ENCODE measurements at regions not wholly inside any gene's neighbourhood (a gene's known extent, or its start where the extent isn't known, plus 50 kb on each side); places are given as distances from the start of the nearest gene placed in this dataset.

DNA sequence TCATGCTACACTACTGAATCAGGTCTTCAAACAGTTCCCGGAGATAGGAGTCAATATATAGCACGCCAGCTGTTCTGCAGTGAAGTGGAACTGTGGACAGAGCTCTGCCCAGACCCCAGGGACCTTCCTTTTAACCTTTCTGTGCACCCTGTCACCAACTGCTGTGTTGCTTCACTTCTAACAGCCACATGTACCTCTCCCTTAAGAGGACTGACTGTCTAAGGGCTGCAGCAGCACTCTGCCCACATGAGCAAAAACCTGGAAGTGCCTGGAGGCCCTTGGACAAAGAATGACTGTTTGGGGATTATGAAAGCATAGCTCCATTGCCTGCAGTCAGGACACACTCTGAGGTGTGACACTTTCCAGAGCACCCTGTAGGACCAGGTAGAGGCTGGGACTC, 88.3 kb upstream of the CTNNB1 start (continued):
- TF ChIP-seq, protein P1, sequence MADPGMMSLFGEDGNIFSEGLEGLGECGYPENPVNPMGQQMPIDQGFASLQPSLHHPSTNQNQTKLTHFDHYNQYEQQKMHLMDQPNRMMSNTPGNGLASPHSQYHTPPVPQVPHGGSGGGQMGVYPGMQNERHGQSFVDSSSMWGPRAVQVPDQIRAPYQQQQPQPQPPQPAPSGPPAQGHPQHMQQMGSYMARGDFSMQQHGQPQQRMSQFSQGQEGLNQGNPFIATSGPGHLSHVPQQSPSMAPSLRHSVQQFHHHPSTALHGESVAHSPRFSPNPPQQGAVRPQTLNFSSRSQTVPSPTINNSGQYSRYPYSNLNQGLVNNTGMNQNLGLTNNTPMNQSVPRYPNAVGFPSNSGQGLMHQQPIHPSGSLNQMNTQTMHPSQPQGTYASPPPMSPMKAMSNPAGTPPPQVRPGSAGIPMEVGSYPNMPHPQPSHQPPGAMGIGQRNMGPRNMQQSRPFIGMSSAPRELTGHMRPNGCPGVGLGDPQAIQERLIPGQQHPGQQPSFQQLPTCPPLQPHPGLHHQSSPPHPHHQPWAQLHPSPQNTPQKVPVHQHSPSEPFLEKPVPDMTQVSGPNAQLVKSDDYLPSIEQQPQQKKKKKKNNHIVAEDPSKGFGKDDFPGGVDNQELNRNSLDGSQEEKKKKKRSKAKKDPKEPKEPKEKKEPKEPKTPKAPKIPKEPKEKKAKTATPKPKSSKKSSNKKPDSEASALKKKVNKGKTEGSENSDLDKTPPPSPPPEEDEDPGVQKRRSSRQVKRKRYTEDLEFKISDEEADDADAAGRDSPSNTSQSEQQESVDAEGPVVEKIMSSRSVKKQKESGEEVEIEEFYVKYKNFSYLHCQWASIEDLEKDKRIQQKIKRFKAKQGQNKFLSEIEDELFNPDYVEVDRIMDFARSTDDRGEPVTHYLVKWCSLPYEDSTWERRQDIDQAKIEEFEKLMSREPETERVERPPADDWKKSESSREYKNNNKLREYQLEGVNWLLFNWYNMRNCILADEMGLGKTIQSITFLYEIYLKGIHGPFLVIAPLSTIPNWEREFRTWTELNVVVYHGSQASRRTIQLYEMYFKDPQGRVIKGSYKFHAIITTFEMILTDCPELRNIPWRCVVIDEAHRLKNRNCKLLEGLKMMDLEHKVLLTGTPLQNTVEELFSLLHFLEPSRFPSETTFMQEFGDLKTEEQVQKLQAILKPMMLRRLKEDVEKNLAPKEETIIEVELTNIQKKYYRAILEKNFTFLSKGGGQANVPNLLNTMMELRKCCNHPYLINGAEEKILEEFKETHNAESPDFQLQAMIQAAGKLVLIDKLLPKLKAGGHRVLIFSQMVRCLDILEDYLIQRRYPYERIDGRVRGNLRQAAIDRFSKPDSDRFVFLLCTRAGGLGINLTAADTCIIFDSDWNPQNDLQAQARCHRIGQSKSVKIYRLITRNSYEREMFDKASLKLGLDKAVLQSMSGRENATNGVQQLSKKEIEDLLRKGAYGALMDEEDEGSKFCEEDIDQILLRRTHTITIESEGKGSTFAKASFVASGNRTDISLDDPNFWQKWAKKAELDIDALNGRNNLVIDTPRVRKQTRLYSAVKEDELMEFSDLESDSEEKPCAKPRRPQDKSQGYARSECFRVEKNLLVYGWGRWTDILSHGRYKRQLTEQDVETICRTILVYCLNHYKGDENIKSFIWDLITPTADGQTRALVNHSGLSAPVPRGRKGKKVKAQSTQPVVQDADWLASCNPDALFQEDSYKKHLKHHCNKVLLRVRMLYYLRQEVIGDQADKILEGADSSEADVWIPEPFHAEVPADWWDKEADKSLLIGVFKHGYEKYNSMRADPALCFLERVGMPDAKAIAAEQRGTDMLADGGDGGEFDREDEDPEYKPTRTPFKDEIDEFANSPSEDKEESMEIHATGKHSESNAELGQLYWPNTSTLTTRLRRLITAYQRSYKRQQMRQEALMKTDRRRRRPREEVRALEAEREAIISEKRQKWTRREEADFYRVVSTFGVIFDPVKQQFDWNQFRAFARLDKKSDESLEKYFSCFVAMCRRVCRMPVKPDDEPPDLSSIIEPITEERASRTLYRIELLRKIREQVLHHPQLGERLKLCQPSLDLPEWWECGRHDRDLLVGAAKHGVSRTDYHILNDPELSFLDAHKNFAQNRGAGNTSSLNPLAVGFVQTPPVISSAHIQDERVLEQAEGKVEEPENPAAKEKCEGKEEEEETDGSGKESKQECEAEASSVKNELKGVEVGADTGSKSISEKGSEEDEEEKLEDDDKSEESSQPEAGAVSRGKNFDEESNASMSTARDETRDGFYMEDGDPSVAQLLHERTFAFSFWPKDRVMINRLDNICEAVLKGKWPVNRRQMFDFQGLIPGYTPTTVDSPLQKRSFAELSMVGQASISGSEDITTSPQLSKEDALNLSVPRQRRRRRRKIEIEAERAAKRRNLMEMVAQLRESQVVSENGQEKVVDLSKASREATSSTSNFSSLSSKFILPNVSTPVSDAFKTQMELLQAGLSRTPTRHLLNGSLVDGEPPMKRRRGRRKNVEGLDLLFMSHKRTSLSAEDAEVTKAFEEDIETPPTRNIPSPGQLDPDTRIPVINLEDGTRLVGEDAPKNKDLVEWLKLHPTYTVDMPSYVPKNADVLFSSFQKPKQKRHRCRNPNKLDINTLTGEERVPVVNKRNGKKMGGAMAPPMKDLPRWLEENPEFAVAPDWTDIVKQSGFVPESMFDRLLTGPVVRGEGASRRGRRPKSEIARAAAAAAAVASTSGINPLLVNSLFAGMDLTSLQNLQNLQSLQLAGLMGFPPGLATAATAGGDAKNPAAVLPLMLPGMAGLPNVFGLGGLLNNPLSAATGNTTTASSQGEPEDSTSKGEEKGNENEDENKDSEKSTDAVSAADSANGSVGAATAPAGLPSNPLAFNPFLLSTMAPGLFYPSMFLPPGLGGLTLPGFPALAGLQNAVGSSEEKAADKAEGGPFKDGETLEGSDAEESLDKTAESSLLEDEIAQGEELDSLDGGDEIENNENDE (IDR thresholded peaks at IDR 0.05; ENCODE audit: low read depth, low read length), result no peak
- TF ChIP-seq ZNF707 (CRISPR knock-in tag; conservative IDR thresholded peaks at IDR 0.05), result no peak
- no peak for TF ChIP-seq ZNF586 (CRISPR knock-in tag; conservative IDR thresholded peaks at IDR 0.05)
